ENCODE measurements at regions not wholly inside any gene's neighbourhood (a gene's known extent, or its start where the extent isn't known, plus 50 kb on each side); places are given as distances from the start of the nearest gene placed in this dataset.

GRCh38 chr9:88221105-88221504, 82.8 kb upstream of the SPATA31C2 start:
- no peak for DNase-seq

GRCh38 chr9:88220652-88221051, 82.4 kb upstream of the SPATA31C2 start:
- DNase-seq = no peak

GRCh38 chr9:88219601-88220000, 81.3 kb upstream of the SPATA31C2 start:
- DNase-seq = no peak

GRCh38 chr9:88218726-88219125, 80.5 kb upstream of the SPATA31C2 start:
- DNase-seq = no peak

GRCh38 chr9:88216126-88216995, 78.1 kb upstream of the SPATA31C2 start:
- no peak for DNase-seq

- DNase-seq = no peak
These were observed 77.2 kb upstream of the SPATA31C2 start for GRCh38 chr9:88215196-88216125.

GRCh38 chr9:88202321-88202720, 64.0 kb upstream of the SPATA31C2 start:
- no peak for DNase-seq

- DNase-seq = no peak
These were observed 60.1 kb upstream of the SPATA31C2 start for GRCh38 chr9:88198341-88198807.

GRCh38 chr9:88197781-88198340, 59.6 kb upstream of the SPATA31C2 start:
- no peak for DNase-seq

GRCh38 chr9:88197016-88197415, 58.7 kb upstream of the SPATA31C2 start:
- no peak for DNase-seq

GRCh38 chr9:88196142-88196790, 58.0 kb upstream of the SPATA31C2 start:
- DNase-seq = no peak

GRCh38 chr9:88193766-88194165, 55.5 kb upstream of the SPATA31C2 start:
- no peak for DNase-seq

GRCh38 chr9:88191456-88191855, 53.2 kb upstream of the SPATA31C2 start:
- DNase-seq = no peak

- DNase-seq = no peak
These were observed 51.1 kb upstream of the SPATA31C2 start for GRCh38 chr9:88189371-88189770.

Measured in activated naive CD4-positive, alpha-beta T cell treated with Interleukin-2 at 50 U/mL for 16 hours (primary cell).